GM13977 (cell line): ENCODE measurements at regions not wholly inside any gene's neighbourhood (a gene's known extent, or its start where the extent isn't known, plus 50 kb on each side); places are given as distances from the start of the nearest gene placed in this dataset.
A peak's percentile ranks its signal among the peaks of the same experiment; 100 is the strongest.

Experiments
- DNase-seq: peaks from one replicate; pipeline ENCODE4 v3.0.0; 2012; ENCODE audit warnings: low spot score
- in situ Hi-C: fragments of 300-500 bp; cut with MboI; formaldehyde crosslinking; loops from one replicate; pipeline ENCODE4 v1.12.0; 2022; ENCODE audit warnings: low sequenced_read_pairs, low pct_unique_long_range_greater_than_20kb, mixed read lengths, inconsistent platforms; ENCODE audit not compliant: unreplicated experiment
- TF ChIP-seq, protein P1 (sequence below): IDR thresholded peaks from 2 replicates; pipeline ENCODE4 v1.5.1; 2012; ENCODE audit warnings: mild to moderate bottlenecking, control low read depth; ENCODE audit not compliant: insufficient read depth; ENCODE audit errors: extremely low read depth, missing control alignments

DNA sequence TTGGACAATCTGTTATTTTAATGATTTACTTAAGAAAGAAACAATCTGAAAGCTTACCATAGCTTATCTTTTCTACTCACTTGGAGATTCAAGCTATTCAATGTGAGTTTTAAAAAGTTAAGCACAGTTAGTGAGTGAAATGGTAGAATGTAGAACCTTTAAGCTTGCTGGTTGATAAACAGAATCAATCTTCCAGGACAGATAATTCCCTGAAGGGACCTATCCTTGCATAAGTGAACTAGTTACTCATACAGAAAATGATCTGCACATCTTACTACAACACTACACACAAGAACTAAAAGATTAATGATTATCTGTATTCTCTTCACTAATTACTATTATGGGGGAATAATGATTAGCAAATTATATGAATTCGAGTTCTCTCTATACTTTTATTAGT is 165.6 kb downstream of the PALM2AKAP2 start:
- DNase-seq = no peak
- TF ChIP-seq, protein P1, sequence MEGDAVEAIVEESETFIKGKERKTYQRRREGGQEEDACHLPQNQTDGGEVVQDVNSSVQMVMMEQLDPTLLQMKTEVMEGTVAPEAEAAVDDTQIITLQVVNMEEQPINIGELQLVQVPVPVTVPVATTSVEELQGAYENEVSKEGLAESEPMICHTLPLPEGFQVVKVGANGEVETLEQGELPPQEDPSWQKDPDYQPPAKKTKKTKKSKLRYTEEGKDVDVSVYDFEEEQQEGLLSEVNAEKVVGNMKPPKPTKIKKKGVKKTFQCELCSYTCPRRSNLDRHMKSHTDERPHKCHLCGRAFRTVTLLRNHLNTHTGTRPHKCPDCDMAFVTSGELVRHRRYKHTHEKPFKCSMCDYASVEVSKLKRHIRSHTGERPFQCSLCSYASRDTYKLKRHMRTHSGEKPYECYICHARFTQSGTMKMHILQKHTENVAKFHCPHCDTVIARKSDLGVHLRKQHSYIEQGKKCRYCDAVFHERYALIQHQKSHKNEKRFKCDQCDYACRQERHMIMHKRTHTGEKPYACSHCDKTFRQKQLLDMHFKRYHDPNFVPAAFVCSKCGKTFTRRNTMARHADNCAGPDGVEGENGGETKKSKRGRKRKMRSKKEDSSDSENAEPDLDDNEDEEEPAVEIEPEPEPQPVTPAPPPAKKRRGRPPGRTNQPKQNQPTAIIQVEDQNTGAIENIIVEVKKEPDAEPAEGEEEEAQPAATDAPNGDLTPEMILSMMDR = no peak
- in situ Hi-C loops = no loop called here

DNA sequence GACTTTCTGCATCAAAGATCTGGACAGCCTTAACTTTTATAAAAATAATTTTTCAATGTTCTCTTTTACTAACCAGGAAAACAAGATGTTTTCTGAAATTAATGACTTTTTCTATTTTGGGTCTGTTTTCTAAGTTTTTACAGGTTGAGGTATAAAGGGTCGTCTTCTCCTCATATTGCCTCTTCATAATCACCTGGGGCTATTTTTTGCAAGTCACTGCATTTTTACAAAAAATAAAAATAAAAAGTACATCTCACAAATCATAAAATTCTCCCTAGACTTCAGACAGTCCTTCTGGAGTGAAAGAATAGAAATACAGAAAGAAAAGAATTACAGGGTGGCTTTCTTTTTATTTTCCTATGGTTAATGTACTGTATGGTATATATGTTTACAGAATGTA is 168.5 kb downstream of the PALM2AKAP2 start:
- DNase-seq = no peak
- in situ Hi-C loops = no loop called here
- TF ChIP-seq, protein P1 = no peak

DNA sequence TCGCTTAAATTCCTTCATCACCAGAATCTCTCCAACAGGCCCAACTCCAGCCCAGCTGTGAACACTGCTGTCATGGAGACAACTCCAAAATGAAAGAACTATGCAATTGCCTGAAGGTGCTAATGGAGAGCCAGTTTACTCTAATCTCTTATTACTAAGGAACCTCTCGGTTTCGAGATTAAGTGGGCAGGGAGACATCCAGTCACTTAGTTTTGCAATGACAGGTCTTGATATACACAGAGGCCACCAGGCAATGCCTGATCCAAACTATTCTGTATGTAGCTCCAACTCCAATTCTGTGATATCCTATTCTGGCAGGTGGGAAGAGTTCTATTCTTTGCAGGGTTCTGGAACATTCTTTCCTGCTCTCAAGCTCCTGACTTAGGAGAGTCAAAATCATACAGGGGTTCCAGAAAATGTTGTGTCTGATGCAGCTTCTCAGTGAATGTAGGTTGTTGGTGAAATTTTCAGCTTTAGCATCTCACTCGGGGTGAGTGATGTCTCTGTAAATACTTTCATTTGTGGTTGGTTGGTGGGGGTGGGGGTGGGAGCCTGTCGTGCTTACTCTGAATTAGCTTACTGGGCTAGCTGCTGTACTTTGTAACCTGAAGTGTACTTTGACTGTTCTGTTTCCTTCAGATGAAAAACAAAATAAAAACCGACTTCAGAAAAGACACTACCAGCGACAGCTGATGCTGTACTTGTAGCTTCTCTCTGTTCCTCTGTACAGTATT is 170.9 kb downstream of the PALM2AKAP2 start:
- TF ChIP-seq, protein P1 = no peak
- DNase-seq = peak; percentile 16
- in situ Hi-C loops = no loop called here

DNA sequence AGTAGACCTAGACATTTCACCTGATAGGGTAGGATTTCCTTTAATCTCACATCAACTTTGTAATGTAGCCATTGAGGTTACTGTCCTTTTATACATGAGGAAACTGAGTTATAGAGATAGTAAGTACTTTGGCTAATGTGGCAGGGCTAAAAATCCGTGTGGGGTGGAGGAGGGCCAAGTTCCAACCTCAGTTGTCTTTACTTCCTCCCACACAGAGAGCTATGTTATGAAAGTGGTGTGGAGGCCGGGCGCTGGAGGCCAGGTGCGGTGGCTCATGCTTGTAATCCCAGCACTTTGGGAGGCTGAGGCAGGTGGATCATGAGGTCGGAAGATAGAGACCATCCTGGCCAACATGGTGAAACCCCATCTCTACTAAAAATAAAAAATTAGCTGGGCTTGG is 173.3 kb downstream of the PALM2AKAP2 start:
- TF ChIP-seq, protein P1 = no peak
- DNase-seq = no peak
- in situ Hi-C loops = no loop called here

DNA sequence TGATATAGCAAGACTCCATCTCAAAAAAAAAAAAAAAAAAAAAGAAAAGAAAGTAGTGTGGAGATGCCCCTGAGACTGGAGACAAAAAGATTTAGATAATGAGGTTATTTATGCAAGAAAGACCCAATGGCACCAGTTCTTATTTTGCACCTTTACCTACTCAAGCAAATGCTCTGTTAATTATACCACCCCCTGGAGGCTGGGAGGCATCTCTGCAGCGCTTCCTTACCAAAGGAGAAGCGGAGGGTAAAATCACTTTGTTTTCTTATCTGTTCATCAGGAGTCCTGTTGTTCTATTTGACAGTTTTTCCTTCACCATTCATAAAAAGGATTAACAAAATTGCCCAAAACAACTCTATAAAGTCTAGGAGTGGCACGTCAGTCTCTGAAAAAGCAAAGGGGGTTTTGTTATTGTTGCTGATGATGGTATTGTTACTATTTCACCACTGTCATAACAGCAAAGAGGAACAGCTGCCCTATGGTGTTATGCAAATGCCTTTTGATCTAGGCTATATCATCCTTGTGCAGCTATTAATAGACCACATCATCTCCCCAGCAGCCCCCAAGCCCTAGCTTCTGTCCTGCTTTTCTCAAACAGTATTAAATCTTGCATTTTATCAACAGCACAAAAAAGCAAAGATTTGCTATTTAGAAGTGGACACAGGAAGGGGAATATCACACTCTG is 174.0 kb downstream of the PALM2AKAP2 start:
- in situ Hi-C loops = no loop called here
- no peak for DNase-seq
- TF ChIP-seq, protein P1 = peak; percentile 26

DNA sequence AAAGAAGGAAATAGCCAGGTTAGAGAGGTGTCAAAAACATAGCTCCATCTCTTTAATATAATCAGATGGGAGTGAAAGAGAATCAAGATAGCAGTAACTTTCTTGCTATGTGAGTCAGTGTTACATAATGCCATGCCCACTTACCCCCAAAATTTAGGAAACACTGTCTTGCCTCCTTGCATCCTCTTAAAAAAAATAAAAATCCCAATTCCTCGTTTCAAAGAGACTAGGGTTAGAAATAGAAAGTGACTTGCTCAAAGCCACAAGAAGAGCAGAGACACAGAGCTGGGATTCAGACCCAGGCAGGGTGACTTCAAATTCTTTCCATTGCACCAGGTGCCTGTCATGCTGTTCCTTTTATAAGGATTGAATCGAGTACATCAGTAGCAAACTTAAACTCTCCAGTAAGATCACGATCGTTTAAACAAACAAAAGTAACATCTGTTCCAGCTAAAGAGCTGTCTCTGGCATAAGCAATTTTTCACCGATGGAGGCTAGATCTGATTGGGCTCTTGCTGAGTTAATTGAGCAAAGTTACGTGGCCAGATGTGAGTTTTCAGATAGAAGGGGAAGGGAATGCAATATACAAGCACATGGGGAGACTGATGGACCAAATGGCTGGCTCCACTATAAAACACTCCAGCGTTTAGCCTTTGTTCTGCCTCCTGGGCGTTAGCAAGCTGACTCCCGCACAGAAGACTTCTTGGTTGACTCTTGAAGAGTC is 176.9 kb downstream of the PALM2AKAP2 start:
- TF ChIP-seq, protein P1 = no peak
- no peak for DNase-seq
- in situ Hi-C loops = no loop called here
